GM23338 (cell line): ENCODE measurements at regions not wholly inside any gene's neighbourhood (a gene's known extent, or its start where the extent isn't known, plus 50 kb on each side); places are given as distances from the start of the nearest gene placed in this dataset.

Experiments
- CREB1 ChIP-seq: fragments of 250-450 bp; sonication (Bioruptor Pico); IDR thresholded peaks from 2 replicates; pipeline ENCODE4 v1.5.0; 2020; ENCODE audit warnings: low read depth, mild to moderate bottlenecking, moderate library complexity
- EZH2 ChIP-seq: fragments of 200-600 bp; sonication (generic); IDR thresholded peaks from one replicate; pipeline ENCODE4 v1.8.0; 2017; ENCODE audit warnings: antibody characterized with exemption, mild to moderate bottlenecking, low read depth; ENCODE audit not compliant: unreplicated experiment
- EZH2phosphoT487 ChIP-seq: fragments of 200-600 bp; sonication (generic); IDR thresholded peaks from one replicate; pipeline ENCODE4 v1.8.1; 2018; ENCODE audit warnings: antibody characterized with exemption; ENCODE audit not compliant: unreplicated experiment
- JUNB ChIP-seq: IDR thresholded peaks from one replicate; pipeline ENCODE4 v1.6.1; 2016; ENCODE audit warnings: antibody characterized with exemption; ENCODE audit not compliant: unreplicated experiment
- NANOG ChIP-seq: IDR thresholded peaks from 2 replicates; pipeline ENCODE4 v1.6.1; 2016; ENCODE audit warnings: antibody characterized with exemption, borderline replicate concordance
- POLR2AphosphoS5 ChIP-seq: IDR thresholded peaks from 2 replicates; pipeline ENCODE4 v1.6.1; 2016; ENCODE audit warnings: antibody characterized with exemption, low read depth
- STAT1 ChIP-seq: IDR thresholded peaks from one replicate; pipeline ENCODE4 v1.6.1; 2016; ENCODE audit warnings: antibody characterized with exemption; ENCODE audit not compliant: unreplicated experiment
- ZNF114 ChIP-seq: fragments of 250-450 bp; sonication (Bioruptor Pico); IDR thresholded peaks from 2 replicates; pipeline ENCODE4 v1.5.0; 2020; ENCODE audit warnings: mild to moderate bottlenecking, moderate library complexity
- ZNF331 ChIP-seq: fragments of 250-450 bp; sonication (Bioruptor Pico); IDR thresholded peaks from 2 replicates; pipeline ENCODE4 v1.5.0; 2020; ENCODE audit warnings: low read depth, mild to moderate bottlenecking, moderate library complexity
- TF ChIP-seq, protein P1 (sequence below), 2 experiments: fragments of 200-600 bp in 1 of 2; sonication (generic) in 1 of 2; conservative IDR thresholded peaks; 2 replicates each; pipeline versions ENCODE4 v1.5.1 to v1.6.1; 2016 to 2017; ENCODE audit warnings: antibody characterized with exemption in 2 of 2, low read depth in 2 of 2, mild to moderate bottlenecking in 2 of 2, moderate library complexity in 1 of 2
- TF ChIP-seq, protein P2 (sequence below): IDR thresholded peaks from one replicate; pipeline ENCODE4 v1.6.1; 2018; ENCODE audit warnings: antibody characterized with exemption; ENCODE audit not compliant: unreplicated experiment
- TF ChIP-seq, protein P3 (sequence below): IDR thresholded peaks from 2 replicates; pipeline ENCODE4 v1.6.1; 2016; ENCODE audit warnings: antibody characterized with exemption
- TF ChIP-seq, protein P4 (sequence below): fragments of 250-450 bp; sonication (Bioruptor Pico); IDR thresholded peaks from 2 replicates; pipeline ENCODE4 v1.5.0; 2020; ENCODE audit warnings: mild to moderate bottlenecking, moderate library complexity

DNA sequence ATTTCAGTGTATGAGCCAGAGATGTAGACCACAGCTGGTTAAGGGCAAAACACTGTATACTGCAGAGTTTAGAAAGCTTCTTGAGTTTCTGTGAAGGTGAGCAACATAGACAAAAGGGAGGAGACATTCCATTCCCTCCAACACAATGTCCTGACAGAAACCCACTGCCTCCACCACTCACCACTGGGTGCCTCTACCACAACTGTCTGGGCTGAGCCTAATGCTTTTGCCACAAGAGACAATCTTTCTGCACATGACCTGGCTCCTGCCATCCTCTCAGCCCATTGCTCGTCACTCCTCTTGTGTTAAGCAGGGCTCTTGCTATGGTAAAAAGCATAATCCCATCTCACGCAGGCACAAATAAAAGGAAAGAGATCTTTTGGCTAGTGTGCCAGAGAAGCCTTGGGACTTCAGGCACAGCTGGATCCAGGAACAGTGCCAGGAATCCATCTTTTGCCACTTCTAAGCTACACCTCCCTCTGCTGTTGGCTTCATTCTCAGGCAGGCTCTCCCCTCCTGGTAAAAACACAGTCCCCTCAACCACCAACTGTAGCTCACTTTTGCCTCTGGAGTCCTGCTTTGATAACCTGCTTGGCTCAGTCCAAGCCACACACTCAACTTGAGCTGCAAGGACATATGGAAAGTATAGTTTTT, 140.6 kb upstream of the PRR20G start:
- TF ChIP-seq EZH2: no peak
- TF ChIP-seq, protein P1, sequence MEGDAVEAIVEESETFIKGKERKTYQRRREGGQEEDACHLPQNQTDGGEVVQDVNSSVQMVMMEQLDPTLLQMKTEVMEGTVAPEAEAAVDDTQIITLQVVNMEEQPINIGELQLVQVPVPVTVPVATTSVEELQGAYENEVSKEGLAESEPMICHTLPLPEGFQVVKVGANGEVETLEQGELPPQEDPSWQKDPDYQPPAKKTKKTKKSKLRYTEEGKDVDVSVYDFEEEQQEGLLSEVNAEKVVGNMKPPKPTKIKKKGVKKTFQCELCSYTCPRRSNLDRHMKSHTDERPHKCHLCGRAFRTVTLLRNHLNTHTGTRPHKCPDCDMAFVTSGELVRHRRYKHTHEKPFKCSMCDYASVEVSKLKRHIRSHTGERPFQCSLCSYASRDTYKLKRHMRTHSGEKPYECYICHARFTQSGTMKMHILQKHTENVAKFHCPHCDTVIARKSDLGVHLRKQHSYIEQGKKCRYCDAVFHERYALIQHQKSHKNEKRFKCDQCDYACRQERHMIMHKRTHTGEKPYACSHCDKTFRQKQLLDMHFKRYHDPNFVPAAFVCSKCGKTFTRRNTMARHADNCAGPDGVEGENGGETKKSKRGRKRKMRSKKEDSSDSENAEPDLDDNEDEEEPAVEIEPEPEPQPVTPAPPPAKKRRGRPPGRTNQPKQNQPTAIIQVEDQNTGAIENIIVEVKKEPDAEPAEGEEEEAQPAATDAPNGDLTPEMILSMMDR (conservative IDR thresholded peaks at IDR 0.05; ENCODE audit: low read depth in 2 of 2): peak; percentile 18 to 29; a peak in 2 of 4 replicates
- no peak for TF ChIP-seq STAT1
- TF ChIP-seq EZH2phosphoT487: no peak
- TF ChIP-seq, protein P2, sequence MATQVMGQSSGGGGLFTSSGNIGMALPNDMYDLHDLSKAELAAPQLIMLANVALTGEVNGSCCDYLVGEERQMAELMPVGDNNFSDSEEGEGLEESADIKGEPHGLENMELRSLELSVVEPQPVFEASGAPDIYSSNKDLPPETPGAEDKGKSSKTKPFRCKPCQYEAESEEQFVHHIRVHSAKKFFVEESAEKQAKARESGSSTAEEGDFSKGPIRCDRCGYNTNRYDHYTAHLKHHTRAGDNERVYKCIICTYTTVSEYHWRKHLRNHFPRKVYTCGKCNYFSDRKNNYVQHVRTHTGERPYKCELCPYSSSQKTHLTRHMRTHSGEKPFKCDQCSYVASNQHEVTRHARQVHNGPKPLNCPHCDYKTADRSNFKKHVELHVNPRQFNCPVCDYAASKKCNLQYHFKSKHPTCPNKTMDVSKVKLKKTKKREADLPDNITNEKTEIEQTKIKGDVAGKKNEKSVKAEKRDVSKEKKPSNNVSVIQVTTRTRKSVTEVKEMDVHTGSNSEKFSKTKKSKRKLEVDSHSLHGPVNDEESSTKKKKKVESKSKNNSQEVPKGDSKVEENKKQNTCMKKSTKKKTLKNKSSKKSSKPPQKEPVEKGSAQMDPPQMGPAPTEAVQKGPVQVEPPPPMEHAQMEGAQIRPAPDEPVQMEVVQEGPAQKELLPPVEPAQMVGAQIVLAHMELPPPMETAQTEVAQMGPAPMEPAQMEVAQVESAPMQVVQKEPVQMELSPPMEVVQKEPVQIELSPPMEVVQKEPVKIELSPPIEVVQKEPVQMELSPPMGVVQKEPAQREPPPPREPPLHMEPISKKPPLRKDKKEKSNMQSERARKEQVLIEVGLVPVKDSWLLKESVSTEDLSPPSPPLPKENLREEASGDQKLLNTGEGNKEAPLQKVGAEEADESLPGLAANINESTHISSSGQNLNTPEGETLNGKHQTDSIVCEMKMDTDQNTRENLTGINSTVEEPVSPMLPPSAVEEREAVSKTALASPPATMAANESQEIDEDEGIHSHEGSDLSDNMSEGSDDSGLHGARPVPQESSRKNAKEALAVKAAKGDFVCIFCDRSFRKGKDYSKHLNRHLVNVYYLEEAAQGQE: no peak
- TF ChIP-seq, protein P3, sequence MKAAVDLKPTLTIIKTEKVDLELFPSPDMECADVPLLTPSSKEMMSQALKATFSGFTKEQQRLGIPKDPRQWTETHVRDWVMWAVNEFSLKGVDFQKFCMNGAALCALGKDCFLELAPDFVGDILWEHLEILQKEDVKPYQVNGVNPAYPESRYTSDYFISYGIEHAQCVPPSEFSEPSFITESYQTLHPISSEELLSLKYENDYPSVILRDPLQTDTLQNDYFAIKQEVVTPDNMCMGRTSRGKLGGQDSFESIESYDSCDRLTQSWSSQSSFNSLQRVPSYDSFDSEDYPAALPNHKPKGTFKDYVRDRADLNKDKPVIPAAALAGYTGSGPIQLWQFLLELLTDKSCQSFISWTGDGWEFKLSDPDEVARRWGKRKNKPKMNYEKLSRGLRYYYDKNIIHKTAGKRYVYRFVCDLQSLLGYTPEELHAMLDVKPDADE: no peak
- TF ChIP-seq CREB1: no peak
- no peak for TF ChIP-seq POLR2AphosphoS5
- no peak for TF ChIP-seq JUNB
- no peak for TF ChIP-seq NANOG
- TF ChIP-seq ZNF114 (CRISPR knock-in tag): no peak
- TF ChIP-seq, protein P4, sequence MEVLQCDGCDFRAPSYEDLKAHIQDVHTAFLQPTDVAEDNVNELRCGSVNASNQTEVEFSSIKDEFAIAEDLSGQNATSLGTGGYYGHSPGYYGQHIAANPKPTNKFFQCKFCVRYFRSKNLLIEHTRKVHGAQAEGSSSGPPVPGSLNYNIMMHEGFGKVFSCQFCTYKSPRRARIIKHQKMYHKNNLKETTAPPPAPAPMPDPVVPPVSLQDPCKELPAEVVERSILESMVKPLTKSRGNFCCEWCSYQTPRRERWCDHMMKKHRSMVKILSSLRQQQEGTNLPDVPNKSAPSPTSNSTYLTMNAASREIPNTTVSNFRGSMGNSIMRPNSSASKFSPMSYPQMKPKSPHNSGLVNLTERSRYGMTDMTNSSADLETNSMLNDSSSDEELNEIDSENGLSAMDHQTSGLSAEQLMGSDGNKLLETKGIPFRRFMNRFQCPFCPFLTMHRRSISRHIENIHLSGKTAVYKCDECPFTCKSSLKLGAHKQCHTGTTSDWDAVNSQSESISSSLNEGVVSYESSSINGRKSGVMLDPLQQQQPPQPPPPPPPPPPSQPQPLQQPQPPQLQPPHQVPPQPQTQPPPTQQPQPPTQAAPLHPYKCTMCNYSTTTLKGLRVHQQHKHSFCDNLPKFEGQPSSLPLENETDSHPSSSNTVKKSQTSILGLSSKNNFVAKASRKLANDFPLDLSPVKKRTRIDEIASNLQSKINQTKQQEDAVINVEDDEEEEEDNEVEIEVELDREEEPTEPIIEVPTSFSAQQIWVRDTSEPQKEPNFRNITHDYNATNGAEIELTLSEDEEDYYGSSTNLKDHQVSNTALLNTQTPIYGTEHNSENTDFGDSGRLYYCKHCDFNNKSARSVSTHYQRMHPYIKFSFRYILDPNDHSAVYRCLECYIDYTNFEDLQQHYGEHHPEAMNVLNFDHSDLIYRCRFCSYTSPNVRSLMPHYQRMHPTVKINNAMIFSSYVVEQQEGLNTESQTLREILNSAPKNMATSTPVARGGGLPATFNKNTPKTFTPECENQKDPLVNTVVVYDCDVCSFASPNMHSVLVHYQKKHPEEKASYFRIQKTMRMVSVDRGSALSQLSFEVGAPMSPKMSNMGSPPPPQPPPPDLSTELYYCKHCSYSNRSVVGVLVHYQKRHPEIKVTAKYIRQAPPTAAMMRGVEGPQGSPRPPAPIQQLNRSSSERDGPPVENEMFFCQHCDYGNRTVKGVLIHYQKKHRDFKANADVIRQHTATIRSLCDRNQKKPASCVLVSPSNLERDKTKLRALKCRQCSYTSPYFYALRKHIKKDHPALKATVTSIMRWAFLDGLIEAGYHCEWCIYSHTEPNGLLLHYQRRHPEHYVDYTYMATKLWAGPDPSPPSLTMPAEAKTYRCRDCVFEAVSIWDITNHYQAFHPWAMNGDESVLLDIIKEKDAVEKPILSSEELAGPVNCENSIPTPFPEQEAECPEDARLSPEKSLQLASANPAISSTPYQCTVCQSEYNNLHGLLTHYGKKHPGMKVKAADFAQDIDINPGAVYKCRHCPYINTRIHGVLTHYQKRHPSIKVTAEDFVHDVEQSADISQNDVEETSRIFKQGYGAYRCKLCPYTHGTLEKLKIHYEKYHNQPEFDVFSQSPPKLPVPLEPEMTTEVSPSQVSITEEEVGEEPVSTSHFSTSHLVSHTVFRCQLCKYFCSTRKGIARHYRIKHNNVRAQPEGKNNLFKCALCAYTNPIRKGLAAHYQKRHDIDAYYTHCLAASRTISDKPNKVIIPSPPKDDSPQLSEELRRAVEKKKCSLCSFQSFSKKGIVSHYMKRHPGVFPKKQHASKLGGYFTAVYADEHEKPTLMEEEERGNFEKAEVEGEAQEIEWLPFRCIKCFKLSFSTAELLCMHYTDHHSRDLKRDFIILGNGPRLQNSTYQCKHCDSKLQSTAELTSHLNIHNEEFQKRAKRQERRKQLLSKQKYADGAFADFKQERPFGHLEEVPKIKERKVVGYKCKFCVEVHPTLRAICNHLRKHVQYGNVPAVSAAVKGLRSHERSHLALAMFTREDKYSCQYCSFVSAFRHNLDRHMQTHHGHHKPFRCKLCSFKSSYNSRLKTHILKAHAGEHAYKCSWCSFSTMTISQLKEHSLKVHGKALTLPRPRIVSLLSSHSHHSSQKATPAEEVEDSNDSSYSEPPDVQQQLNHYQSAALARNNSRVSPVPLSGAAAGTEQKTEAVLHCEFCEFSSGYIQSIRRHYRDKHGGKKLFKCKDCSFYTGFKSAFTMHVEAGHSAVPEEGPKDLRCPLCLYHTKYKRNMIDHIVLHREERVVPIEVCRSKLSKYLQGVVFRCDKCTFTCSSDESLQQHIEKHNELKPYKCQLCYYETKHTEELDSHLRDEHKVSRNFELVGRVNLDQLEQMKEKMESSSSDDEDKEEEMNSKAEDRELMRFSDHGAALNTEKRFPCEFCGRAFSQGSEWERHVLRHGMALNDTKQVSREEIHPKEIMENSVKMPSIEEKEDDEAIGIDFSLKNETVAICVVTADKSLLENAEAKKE: no peak
- no peak for TF ChIP-seq ZNF331 (CRISPR knock-in tag)
